ENCODE measurements at regions not wholly inside any gene's neighbourhood (a gene's known extent, or its start where the extent isn't known, plus 50 kb on each side); places are given as distances from the start of the nearest gene placed in this dataset.

- Histone ChIP-seq H3K36me3 (ENCODE audit: insufficient read depth, low read length) (no peaks in the 10 kb centered on the region), H3K9ac (ENCODE audit: low read length) (no peak overlapping the region), H3F3A (ENCODE audit: insufficient read depth, low read length, poor library complexity, severe bottlenecking) (no peaks in the 10 kb centered on the region), H3K27ac (ENCODE audit: low read length) (no peak overlapping the region), H3K27me3 (ENCODE audit: insufficient read depth, low read depth, low read length) (no peaks in the 10 kb centered on the region), H3K4me3 (ENCODE audit: low read length) (no peak overlapping the region), H3K79me2 (replicated peaks; ENCODE audit: insufficient read depth, low read length) (no peaks in the 10 kb centered on the region), H3K9me3 (ENCODE audit: low read length) (no peaks in the 10 kb centered on the region), H4K20me1 (ENCODE audit: insufficient read depth) (no peaks in the 10 kb centered on the region), H3K4me2 (ENCODE audit: low read length) (no peak overlapping the region), H2AFZ (ENCODE audit: low read depth, low read length) (no peak overlapping the region), H3K9me2 (ENCODE audit: insufficient read depth, low read length) (no peaks in the 10 kb centered on the region)
- TF ChIP-seq EP300 (conservative IDR thresholded peaks at IDR 0.05; ENCODE audit: poor library complexity, severe bottlenecking) (no peak), TAF1 (IDR thresholded peaks at IDR 0.05; ENCODE audit: low read depth) (no peak), EZH2 (IDR thresholded peaks at IDR 0.05; ENCODE audit: borderline replicate concordance, insufficient read depth, low read length, poor library complexity, severe bottlenecking) (no peak), RAD21 (conservative IDR thresholded peaks at IDR 0.05) (no peak), POLR2AphosphoS5 (IDR thresholded peaks at IDR 0.05) (no peak), MXI1 (conservative IDR thresholded peaks at IDR 0.05; ENCODE audit: poor library complexity, severe bottlenecking) (no peak), CTCF (IDR thresholded peaks at IDR 0.05; ENCODE audit: poor library complexity, severe bottlenecking) (no peak), SMC3 (conservative IDR thresholded peaks at IDR 0.05; ENCODE audit: poor library complexity) (no peak), REST (IDR thresholded peaks at IDR 0.05; ENCODE audit: borderline replicate concordance) (no peak)
Measured at GRCh38 chr10:131694781-131695495, 205.9 kb upstream of the PPP2R2D start.

- H3K36me3 ChIP-seq (ENCODE audit: insufficient read depth, low read length) = no peaks in the 10 kb centered on the region
- no peak overlapping the region for H3K27ac ChIP-seq (ENCODE audit: low read length)
- H3F3A ChIP-seq (ENCODE audit: insufficient read depth, low read length, poor library complexity, severe bottlenecking) = no peaks in the 10 kb centered on the region
- no peaks in the 10 kb centered on the region for H3K9me2 ChIP-seq (ENCODE audit: insufficient read depth, low read length)
- no peak overlapping the region for H3K4me3 ChIP-seq (ENCODE audit: low read length)
- no peak overlapping the region for H2AFZ ChIP-seq (ENCODE audit: low read depth, low read length)
- no peak overlapping the region for H3K4me2 ChIP-seq (ENCODE audit: low read length)
- H3K27me3 ChIP-seq (ENCODE audit: insufficient read depth, low read depth, low read length) = no peaks in the 10 kb centered on the region
- no peak overlapping the region for H3K9ac ChIP-seq (ENCODE audit: low read length)
- H3K79me2 ChIP-seq (replicated peaks; ENCODE audit: insufficient read depth, low read length) = no peaks in the 10 kb centered on the region
- no peaks in the 10 kb centered on the region for H4K20me1 ChIP-seq (ENCODE audit: insufficient read depth)
- H3K9me3 ChIP-seq (ENCODE audit: low read length) = no peaks in the 10 kb centered on the region
- TF ChIP-seq MXI1 (conservative IDR thresholded peaks at IDR 0.05; ENCODE audit: poor library complexity, severe bottlenecking) (no peak), SMC3 (conservative IDR thresholded peaks at IDR 0.05; ENCODE audit: poor library complexity) (no peak), EP300 (conservative IDR thresholded peaks at IDR 0.05; ENCODE audit: poor library complexity, severe bottlenecking) (no peak), CTCF (IDR thresholded peaks at IDR 0.05; ENCODE audit: poor library complexity, severe bottlenecking) (no peak), REST (IDR thresholded peaks at IDR 0.05; ENCODE audit: borderline replicate concordance) (no peak), TAF1 (IDR thresholded peaks at IDR 0.05; ENCODE audit: low read depth) (no peak), EZH2 (IDR thresholded peaks at IDR 0.05; ENCODE audit: borderline replicate concordance, insufficient read depth, low read length, poor library complexity, severe bottlenecking) (no peak), POLR2AphosphoS5 (IDR thresholded peaks at IDR 0.05) (no peak), RAD21 (conservative IDR thresholded peaks at IDR 0.05) (no peak)
Measured at GRCh38 chr10:131695496-131696165, 205.2 kb upstream of the PPP2R2D start.
